WTC11 (cell line): ENCODE measurements at regions not wholly inside any gene's neighbourhood (a gene's known extent, or its start where the extent isn't known, plus 50 kb on each side); places are given as distances from the start of the nearest gene placed in this dataset.
"Not testable (repeated sequence)": the region's sequence is repeated elsewhere in the genome, so short reads cannot be mapped to it uniquely, and the experiment has no call there.

Experiments
- ATAC-seq: fragments of 200-7000 bp; cut with Tn5 transposase; 2 replicates; pipeline ENCODE4 v1.10.0; 2021; ENCODE audit warnings: mild to moderate bottlenecking, moderate library complexity
- CTCF ChIA-PET: fragments of 300-600 bp; sonication (Branson Sonifier 250); formaldehyde crosslinking; loops from one replicate; lab custom pipeline; 2021; ENCODE audit warnings: antibody characterized with exemption; lab: Charles Lee
- POLR2A ChIA-PET: fragments of 350-600 bp; sonication (Branson Sonifier 250); formaldehyde crosslinking; loops from one replicate; lab custom pipeline; 2021; ENCODE audit warnings: antibody characterized with exemption; lab: Charles Lee
- DNase-seq: peaks from one replicate; pipeline ENCODE4 v3.0.0; 2021; ENCODE audit warnings: low spot score
- H3K27ac Mint-ChIP-seq: 2 replicates; pipeline ENCODE4 v1.8.0; 2021; ENCODE audit warnings: mixed read lengths
- H3K27me3 Mint-ChIP-seq: 2 replicates; pipeline ENCODE4 v1.8.0; 2021; ENCODE audit warnings: low read depth, mild to moderate bottlenecking, moderate library complexity, mixed read lengths
- H3K36me3 Mint-ChIP-seq: 2 replicates; pipeline ENCODE4 v1.8.0; 2021; ENCODE audit warnings: mixed read lengths
- H3K4me1 Mint-ChIP-seq: 2 replicates; pipeline ENCODE4 v1.8.0; 2022; ENCODE audit warnings: mixed read lengths
- H3K4me3 Mint-ChIP-seq: 2 replicates; pipeline ENCODE4 v1.8.0; 2021; ENCODE audit warnings: mild to moderate bottlenecking, moderate library complexity, mixed read lengths
- H3K9me3 Mint-ChIP-seq: 2 replicates; pipeline ENCODE4 v1.8.0; 2021; ENCODE audit warnings: mixed read lengths
- CBFB ChIP-seq: sonication (generic); formaldehyde crosslinking; IDR thresholded peaks from 2 replicates; pipeline ENCODE4 v1.8.1; 2022; ENCODE audit warnings: mild to moderate bottlenecking, low read depth, missing genetic modification reagents
- CREM ChIP-seq: sonication (generic); formaldehyde crosslinking; IDR thresholded peaks from 2 replicates; pipeline ENCODE4 v1.8.1; 2022; ENCODE audit warnings: mild to moderate bottlenecking, missing genetic modification reagents, moderate library complexity
- CTCF ChIP-seq: fragments of 200-600 bp; IDR thresholded peaks from 2 replicates; pipeline ENCODE4 v1.8.0; 2022; ENCODE audit warnings: antibody characterized with exemption
- E2F4 ChIP-seq: sonication (generic); formaldehyde crosslinking; IDR thresholded peaks from 2 replicates; pipeline ENCODE4 v1.8.1; 2022; ENCODE audit warnings: low read depth, mild to moderate bottlenecking, moderate library complexity, missing genetic modification reagents, borderline replicate concordance
- EMX1 ChIP-seq: fragments of 250-450 bp; sonication (Bioruptor Pico); IDR thresholded peaks from 2 replicates; pipeline ENCODE4 v1.8.0; 2021; ENCODE audit warnings: mild to moderate bottlenecking
- ERG ChIP-seq: fragments of 250-450 bp; sonication (Bioruptor Pico); IDR thresholded peaks from 2 replicates; pipeline ENCODE4 v1.8.0; 2021; ENCODE audit warnings: mild to moderate bottlenecking
- FOXP1 ChIP-seq: sonication (generic); formaldehyde crosslinking; IDR thresholded peaks from 2 replicates; pipeline ENCODE4 v1.8.0; 2022; ENCODE audit warnings: missing genetic modification reagents, mild to moderate bottlenecking, moderate library complexity, borderline replicate concordance
- KAT7 ChIP-seq: sonication (generic); formaldehyde crosslinking; IDR thresholded peaks from 2 replicates; pipeline ENCODE4 v1.8.1; 2023; ENCODE audit warnings: missing genetic modification reagents, mild to moderate bottlenecking, borderline replicate concordance
- MLX ChIP-seq: sonication (generic); formaldehyde crosslinking; IDR thresholded peaks from 2 replicates; pipeline ENCODE4 v1.8.1; 2023; ENCODE audit warnings: mild to moderate bottlenecking, missing genetic modification reagents, moderate library complexity
- NFE2L1 ChIP-seq: sonication (generic); formaldehyde crosslinking; IDR thresholded peaks from 2 replicates; pipeline ENCODE4 v1.8.1; 2023; ENCODE audit warnings: missing genetic modification reagents
- PREB ChIP-seq: sonication (generic); formaldehyde crosslinking; IDR thresholded peaks from 2 replicates; pipeline ENCODE4 v1.8.1; 2022; ENCODE audit warnings: mild to moderate bottlenecking, missing genetic modification reagents, moderate library complexity, borderline replicate concordance
- SMAD3 ChIP-seq: sonication (generic); formaldehyde crosslinking; IDR thresholded peaks from 2 replicates; pipeline ENCODE4 v1.8.0; 2022; ENCODE audit warnings: missing genetic modification reagents, mild to moderate bottlenecking, borderline replicate concordance
- SOX15 ChIP-seq: fragments of 250-450 bp; sonication (Bioruptor Pico); IDR thresholded peaks from 2 replicates; pipeline ENCODE4 v1.9.0; 2021; ENCODE audit warnings: mild to moderate bottlenecking
- ZMAT4 ChIP-seq: fragments of 250-450 bp; sonication (Bioruptor Pico); IDR thresholded peaks from 2 replicates; pipeline ENCODE4 v1.9.0; 2021; ENCODE audit warnings: mild to moderate bottlenecking
- ZNF121 ChIP-seq: sonication (generic); formaldehyde crosslinking; IDR thresholded peaks from 2 replicates; pipeline ENCODE4 v1.8.0; 2023; ENCODE audit warnings: missing genetic modification reagents
- ZNF396 ChIP-seq: fragments of 250-450 bp; sonication (Bioruptor Pico); IDR thresholded peaks from 2 replicates; pipeline ENCODE4 v1.8.0; 2021; ENCODE audit warnings: mild to moderate bottlenecking, moderate library complexity, borderline replicate concordance
- ZNF425 ChIP-seq: fragments of 250-450 bp; sonication (Bioruptor Pico); conservative IDR thresholded peaks from 2 replicates; pipeline ENCODE4 v1.9.0; 2021; ENCODE audit warnings: mild to moderate bottlenecking
- ZNF671 ChIP-seq: fragments of 250-450 bp; sonication (Bioruptor Pico); IDR thresholded peaks from 2 replicates; pipeline ENCODE4 v1.8.0; 2021; ENCODE audit warnings: mild to moderate bottlenecking

- POLR2A ChIA-PET, ATAC-seq, DNase-seq, H3K27ac Mint-ChIP-seq, H3K27me3 Mint-ChIP-seq, CTCF ChIA-PET, H3K4me3 Mint-ChIP-seq, H3K9me3 Mint-ChIP-seq: not testable (repeated sequence)
- H3K36me3 Mint-ChIP-seq, result peaks cover 10% of the 10 kb centered on the region
- peaks cover 15% of the 10 kb centered on the region for H3K4me1 Mint-ChIP-seq
These were observed 232.2 kb upstream of the PRDM1 start for GRCh38 chr6:105853979-105854378.

- ATAC-seq (no peak), DNase-seq (no peak)
- Mint-ChIP-seq H3K27ac (no peak overlapping the region), H3K4me3 (no peak overlapping the region), H3K9me3 (peaks cover 10% of the 10 kb centered on the region), H3K4me1 (peaks cover 15% of the 10 kb centered on the region), H3K27me3 (peaks cover 8% of the 10 kb centered on the region), H3K36me3 (peaks cover 10% of the 10 kb centered on the region)
- TF ChIP-seq CREM (CRISPR knock-in tag) (no peak), ZMAT4 (CRISPR knock-in tag) (no peak), E2F4 (no peak), ERG (CRISPR knock-in tag) (no peak), ZNF121 (CRISPR knock-in tag) (no peak), ZNF425 (CRISPR knock-in tag) (no peak), FOXP1 (CRISPR knock-in tag) (no peak), SOX15 (CRISPR knock-in tag) (no peak), SMAD3 (CRISPR knock-in tag) (no peak), EMX1 (no peak), MLX (no peak), PREB (CRISPR knock-in tag) (no peak), CTCF (no peak), ZNF671 (CRISPR knock-in tag) (no peak), KAT7 (CRISPR knock-in tag) (no peak), ZNF396 (CRISPR knock-in tag) (no peak), NFE2L1 (no peak), CBFB (CRISPR knock-in tag) (no peak)
- ChIA-PET CTCF (no interaction called here), POLR2A (interaction anchor here (0.7 kb wide), 1 partner anchor 22 kb away, joined by 10 read pairs; no protein-coding TSS in a partner anchor)
These were observed 234.5 kb upstream of the PRDM1 start for GRCh38 chr6:105851606-105852005.
